Kasumi-1 (cell line): ENCODE measurements at regions not wholly inside any gene's neighbourhood (a gene's known extent, or its start where the extent isn't known, plus 50 kb on each side); places are given as distances from the start of the nearest gene placed in this dataset.

Experiments
- DNase-seq, 2 experiments: peaks; one replicate each; lab custom pipeline; 2025; lab: John Stamatoyannopoulos, UW

DNA sequence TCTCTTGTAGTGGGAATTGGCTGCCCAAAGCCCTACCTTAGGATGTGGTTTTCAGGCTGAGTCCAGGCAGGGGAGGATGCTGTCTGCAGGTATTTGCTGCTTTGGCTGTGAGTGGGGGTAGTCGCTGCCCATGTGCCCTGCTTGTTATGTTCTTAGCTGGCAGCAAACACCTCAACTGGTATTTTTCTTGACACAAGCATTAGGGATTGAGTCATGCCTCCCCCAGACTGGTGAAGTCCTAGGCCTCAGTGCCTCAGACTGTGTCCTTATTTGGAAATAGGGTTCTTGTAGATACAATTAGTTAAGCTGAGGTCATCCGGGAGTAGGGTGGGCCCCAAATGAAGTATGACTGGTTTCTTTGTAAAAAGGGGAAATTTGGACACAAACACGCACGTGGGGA is 808.3 kb upstream of the EEF2KMT start:
- no peak for DNase-seq

- DNase-seq, result no peak
Measured at GRCh38 chr16:5903832-5904231, 806.2 kb upstream of the EEF2KMT start.

DNA sequence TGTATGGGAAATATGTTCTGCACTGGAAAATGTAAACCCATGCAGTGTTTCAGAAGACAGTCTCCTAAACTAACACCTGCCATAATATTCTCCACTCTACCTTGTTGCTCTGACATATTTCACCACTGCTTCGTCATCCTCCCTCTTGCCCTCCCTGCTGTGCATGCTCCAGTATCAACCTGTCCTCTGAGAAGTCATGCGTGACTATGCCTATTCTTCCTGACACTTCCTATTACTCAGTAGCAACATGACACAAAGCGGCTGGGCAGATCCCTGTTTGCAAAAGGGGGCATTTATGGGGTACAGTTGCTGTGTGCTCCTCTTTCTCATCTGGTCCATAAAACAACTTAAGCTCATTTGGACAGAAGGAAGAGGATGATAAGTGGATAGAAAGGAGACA is 805.6 kb upstream of the EEF2KMT start:
- DNase-seq, result no peak

DNA sequence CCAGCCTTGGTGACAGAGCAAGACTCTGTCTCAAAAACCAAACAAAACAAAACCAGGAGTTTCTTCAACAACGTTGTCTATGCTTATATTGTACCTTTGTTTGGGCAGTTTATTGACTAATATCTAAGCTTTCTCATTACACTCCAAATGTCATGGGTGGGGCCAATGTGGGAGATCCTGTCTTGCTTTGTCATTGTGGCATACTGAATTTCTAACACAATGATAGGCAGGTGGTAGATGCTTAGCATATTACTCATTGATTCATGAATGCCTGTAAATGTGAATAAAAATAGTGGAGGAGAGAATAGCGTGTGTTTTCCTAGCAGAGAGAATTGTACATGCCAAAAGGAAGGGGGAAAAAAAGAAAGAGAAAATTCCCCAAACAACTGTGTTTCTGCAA is 802.5 kb upstream of the EEF2KMT start:
- no peak for DNase-seq

GRCh38 chr16:5895976-5896375 is 798.4 kb upstream of the EEF2KMT start:
- no peak for DNase-seq

- DNase-seq, result no peak
Measured at GRCh38 chr16:5895137-5895536, 797.5 kb upstream of the EEF2KMT start.

DNA sequence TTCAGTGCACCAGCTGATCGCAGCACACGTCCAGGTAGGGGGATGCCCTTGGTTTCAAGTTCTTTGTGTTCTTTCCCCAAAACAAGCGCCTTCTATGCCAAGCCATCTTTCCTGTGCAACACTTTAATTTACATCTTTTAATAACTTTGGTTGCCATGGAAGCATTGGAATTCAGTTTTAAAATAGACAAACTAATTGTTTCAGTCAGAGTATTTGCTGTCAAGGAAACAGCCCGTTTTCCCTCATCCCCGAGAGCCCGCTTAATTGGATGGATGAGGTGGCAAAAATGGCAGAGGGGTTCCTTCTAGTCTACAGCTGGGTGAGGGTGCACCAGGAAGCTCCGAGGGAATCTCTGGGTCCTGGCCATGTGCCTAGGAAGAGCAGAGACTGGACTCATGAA is 793.7 kb upstream of the EEF2KMT start:
- no peak for DNase-seq

GRCh38 chr16:5885521-5885920 is 787.9 kb upstream of the EEF2KMT start:
- DNase-seq, result no peak

GRCh38 chr16:5884996-5885395 is 787.4 kb upstream of the EEF2KMT start:
- no peak for DNase-seq

DNA sequence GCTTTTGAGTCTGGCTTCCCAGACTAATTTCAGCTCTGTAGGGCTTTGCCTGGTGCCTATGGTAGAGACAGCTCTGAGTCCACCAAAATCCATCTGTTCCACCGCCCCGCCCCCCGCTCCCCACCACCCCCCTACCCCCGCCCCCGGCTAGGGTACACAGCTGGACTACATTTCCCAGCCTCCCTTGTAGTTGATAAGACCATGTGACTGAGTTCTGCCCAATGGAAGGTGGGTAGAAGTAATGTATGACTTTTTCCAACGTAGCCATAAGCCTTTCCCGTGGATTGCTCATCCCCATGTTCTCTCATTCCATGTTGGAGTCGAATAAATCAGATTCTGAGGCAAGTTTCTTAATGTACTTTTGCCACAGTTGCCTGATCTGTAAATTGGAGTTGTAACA is 786.7 kb upstream of the EEF2KMT start:
- DNase-seq, result no peak

DNA sequence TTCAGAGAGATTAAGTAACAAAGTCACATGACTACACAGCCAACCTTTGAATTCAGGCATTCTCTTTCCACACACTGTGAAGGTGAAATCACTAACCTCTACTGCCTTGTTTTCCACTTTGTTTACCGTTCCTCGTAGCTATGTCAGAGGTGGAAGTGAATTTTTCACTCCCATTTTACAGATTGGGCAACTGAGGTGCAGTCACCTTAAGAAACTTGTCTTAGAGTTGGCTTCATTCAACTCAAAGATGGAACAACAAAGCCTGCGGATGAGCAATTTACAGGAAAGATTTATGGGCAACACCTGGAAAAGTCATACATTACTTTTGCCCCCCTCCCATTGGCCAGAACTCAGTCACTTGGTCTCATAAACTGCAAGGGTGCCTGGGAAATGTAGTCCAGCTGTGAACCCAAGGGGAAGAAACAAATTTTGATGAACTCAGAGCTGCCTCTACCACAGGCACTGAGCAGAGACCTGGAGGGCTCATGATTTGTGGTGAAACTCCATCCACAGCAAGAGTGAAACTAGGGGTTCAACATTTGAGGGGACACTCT is 784.6 kb upstream of the EEF2KMT start:
- no peak for DNase-seq

- DNase-seq, result no peak
Measured at GRCh38 chr16:5875416-5875815, 777.8 kb upstream of the EEF2KMT start.

DNA sequence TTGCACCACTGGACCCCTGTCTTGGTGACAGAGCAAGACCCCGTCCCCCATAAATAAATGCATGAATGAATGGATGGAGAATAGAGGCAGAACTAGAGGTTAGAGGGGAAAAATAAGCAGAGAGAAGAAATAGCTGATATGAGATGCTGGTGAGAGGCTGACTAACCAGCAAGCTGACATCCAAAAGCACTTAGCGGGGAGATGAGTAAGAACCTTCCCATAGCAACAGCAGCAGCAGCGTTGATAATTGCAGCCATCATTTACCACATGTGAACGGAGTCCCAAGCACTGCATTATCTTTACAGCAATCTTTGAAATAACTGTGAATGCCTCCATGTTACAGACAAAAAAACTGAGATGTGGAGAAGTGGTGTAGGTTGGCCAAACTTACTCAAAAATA is 777.3 kb upstream of the EEF2KMT start:
- no peak for DNase-seq

DNA sequence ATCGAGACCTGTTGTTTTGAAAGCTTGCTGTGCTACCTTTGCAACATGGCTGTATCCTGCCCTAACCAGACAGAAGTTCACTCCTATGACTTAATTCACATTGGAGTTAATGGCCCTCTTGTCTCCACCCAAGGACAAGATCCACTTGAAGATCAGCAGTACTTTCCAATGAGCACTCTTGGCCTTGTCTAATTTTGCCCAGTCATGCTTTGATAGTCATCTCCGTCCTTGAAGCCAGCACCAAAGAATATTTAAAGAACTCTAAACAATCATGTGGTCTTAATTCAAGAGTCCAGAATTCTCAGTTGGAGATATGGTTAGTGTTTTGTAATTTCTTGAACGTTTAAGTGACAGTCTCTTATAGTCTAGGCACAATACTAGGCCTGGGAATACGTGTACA is 775.6 kb upstream of the EEF2KMT start:
- DNase-seq, result no peak

DNA sequence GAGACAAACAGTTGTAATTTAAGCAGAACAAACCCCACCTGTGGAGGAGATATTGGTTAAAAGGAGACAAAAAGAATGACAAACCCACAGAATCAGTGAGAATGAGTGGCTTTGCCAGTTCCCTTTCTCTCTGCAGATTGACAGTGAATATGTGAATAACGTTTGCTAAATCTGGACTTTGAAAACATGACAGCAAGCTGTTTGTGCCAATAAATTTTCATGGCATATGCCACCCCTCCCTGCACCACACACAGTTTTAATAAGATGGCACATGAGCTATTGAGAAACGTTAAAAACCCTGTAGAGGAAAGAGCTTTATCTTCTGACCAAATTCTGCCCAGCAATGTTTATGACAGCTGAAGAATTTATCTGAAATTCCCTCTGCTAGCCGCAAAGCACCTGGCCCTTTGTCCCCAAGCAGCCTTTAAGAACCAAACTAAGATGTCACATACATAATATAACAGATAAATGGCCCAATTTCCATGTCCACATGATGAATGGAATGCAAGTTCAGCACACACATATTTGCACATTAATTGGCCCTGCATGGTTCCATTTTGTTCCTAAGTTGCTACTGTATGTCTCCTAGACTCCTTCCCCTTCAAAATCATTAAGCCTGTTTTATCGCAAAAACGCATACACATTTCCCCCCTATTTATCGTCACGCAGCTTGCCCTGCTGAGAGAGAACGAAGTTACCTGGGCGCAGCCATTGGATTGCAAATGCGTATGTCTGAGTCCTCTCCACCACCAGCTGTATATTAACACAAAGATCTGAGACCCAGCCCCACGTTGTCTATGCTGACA is 773.5 kb upstream of the EEF2KMT start:
- DNase-seq, result no peak

DNA sequence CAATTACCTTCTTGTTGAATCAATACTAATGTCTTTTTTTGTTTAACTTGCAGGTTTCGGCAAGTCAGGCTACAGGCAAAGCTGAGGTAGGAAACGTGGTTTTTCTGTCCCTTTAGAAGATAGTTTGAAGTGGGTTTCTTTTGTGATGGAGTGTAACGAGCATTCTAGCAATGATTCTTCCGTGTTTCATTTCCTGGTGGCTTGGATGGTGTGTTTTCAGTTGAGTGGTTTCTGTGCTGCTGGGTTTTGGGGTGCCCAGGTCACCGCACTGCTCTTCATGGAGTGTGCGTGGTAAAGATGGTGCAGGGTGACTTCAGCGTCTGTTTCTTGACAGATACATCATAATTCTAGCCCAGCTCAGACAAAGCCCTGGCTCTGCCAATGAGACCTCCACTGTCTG is 769.7 kb upstream of the EEF2KMT start:
- no peak for DNase-seq

DNA sequence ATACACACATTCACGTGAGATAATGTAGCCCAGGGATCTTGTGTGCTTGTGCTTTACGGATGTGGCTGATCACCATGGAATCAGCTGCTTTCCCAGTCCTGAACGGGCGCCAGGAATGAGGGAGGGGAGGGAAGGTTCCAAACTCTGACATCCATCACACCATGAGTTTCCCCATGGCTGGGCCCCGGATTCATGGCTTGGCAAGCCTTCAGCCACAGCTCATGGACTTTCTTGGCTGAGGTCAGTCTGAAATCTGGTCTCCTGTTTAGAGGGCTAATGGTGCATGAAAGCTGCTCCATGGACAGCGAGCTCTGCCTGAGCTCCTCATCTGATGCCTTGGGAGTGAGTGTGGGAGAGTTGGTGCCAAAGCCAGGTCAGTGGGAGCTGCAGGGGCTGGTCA is 767.6 kb upstream of the EEF2KMT start:
- no peak for DNase-seq

DNA sequence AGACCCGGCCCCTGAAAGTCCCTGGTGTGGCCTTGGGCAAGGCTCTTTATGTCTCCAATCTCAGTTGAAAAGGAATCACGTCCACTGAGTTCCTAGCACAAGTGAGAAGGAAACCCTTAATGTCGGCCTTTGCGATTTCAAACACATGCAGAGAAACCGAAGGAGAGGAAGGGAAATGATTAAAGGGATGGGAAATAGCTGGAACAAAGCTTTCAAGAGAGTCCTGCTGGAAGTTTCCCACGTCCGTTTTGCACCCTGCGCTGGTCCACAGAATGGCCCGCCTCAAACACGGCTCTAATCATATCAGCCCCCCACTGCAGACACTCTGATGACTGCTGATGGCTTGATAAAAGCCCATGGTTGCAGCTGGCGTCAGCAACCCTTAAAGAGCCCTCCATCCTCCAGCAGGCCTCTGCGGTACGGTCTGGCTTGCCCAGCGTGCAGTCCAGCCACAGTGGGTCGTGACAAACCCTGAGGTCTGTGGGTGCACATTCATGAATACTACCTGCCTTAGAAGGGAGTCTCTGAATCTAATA is 765.5 kb upstream of the EEF2KMT start:
- DNase-seq, result no peak

- DNase-seq, result no peak
Measured at GRCh38 chr16:5862103-5862840, 764.7 kb upstream of the EEF2KMT start.

GRCh38 chr16:5861241-5861640 is 763.6 kb upstream of the EEF2KMT start:
- DNase-seq, result no peak

GRCh38 chr16:5858180-5858579 is 760.6 kb upstream of the EEF2KMT start:
- DNase-seq, result no peak

GRCh38 chr16:5854027-5854426 is 756.4 kb upstream of the EEF2KMT start:
- no peak for DNase-seq

- no peak for DNase-seq
Measured at GRCh38 chr16:5852151-5852550, 754.6 kb upstream of the EEF2KMT start.
